Stimulated activated memory B cell treated with anti-CD40 and anti-IgM and Interleukin-4, amounts not matched to agents 10 μg/mL and 1 μg/mL and 100 μg/mL, for 72 hours (primary cell): ENCODE measurements at regions not wholly inside any gene's neighbourhood (a gene's known extent, or its start where the extent isn't known, plus 50 kb on each side); places are given as distances from the start of the nearest gene placed in this dataset.
"Not testable (repeated sequence)": the region's sequence is repeated elsewhere in the genome, so short reads cannot be mapped to it uniquely, and the experiment has no call there.

Source experiments
- ATAC-seq: fragments of 150-1000 bp; cut with Tn5 transposase; 2 replicates; pipeline ENCODE4 v1.10.0; 2021
- H3K27ac Mint-ChIP-seq: one replicate; pipeline ENCODE4 v1.8.0; 2022; ENCODE audit warnings: mild to moderate bottlenecking, mixed read lengths
- H3K27me3 Mint-ChIP-seq: one replicate; pipeline ENCODE4 v1.8.0; 2022; ENCODE audit warnings: mixed read lengths
- H3K36me3 Mint-ChIP-seq: one replicate; pipeline ENCODE4 v1.8.0; 2022; ENCODE audit warnings: mixed read lengths
- H3K4me1 Mint-ChIP-seq: one replicate; pipeline ENCODE4 v1.8.0; 2022; ENCODE audit warnings: mixed read lengths
- H3K4me3 Mint-ChIP-seq: one replicate; pipeline ENCODE4 v1.8.0; 2022; ENCODE audit warnings: mild to moderate bottlenecking, moderate library complexity, mixed read lengths
- H3K9me3 Mint-ChIP-seq: one replicate; pipeline ENCODE4 v1.8.0; 2022; ENCODE audit warnings: mixed read lengths

DNA sequence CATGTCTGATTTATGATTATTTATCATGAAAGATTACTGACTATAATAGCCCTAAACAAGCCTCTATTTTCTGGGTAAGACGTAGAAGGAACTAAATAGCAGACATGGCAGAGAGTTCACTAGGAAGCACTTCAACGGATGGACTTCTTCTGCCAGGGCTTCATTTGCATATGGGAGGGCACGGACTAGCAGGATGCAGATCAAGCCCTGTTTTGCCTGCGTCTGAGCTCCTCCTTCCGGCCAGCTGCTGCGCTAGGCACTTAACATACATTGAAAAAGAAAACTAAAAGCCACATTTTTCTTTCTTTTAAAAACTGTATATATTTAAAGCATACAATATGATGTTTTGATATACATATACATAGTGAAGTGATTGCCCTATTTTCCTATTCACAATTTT, 340.0 kb upstream of the MEX3C start:
- no peak overlapping the region for H3K27ac Mint-ChIP-seq

DNA sequence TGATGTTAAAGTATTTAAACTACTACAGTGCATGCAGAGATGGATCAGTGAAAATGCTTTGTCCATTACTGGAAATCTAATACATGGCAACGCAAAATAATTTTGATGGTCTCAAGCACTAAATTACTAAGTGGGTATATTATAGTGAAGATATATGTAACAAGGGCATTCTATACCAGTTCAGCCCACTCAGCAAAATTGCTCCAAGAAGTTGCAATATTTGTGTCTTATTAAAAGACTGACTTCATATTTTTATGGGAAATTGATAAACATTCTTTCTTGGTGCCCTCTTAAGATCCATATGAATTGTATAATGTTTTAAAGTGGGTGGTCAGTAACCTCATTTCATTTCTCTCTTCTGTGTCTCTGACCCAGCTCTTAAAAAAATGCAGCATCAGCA, 343.1 kb upstream of the MEX3C start:
- Mint-ChIP-seq H3K27ac (no peak overlapping the region), H3K9me3 (peaks cover 3% of the 10 kb centered on the region), H3K27me3 (no peaks in the 10 kb centered on the region), H3K4me1 (no peaks in the 10 kb centered on the region), H3K4me3 (no peak overlapping the region), H3K36me3 (no peaks in the 10 kb centered on the region)
- no peak for ATAC-seq

More for the DNA sequence above, 340.0 kb upstream of the MEX3C start:
- Mint-ChIP-seq H3K4me3 (no peak overlapping the region), H3K4me1 (no peaks in the 10 kb centered on the region), H3K27me3 (peaks cover 9% of the 10 kb centered on the region), H3K36me3 (no peaks in the 10 kb centered on the region), H3K9me3 (peaks cover 3% of the 10 kb centered on the region)
- no peak for ATAC-seq

DNA sequence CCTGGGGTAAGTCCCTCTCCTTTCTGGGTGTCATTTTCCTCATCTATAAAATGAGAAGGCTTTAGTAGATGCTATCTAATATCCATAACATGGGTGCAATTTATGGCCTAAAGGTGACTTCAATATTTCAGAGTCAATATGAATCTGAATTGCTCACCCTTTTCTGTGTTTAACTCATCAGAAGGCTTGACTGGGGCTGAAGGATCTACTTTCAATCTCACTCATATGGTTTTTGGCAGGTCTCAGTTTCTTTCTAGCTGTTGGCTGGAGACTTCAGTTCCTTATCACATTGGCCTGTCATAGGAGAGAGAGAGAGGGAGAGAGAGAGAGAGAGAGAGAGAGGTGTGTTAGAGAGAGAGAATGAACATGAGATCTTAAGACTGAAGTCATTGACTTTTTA, 343.7 kb upstream of the MEX3C start:
- Mint-ChIP-seq H3K27ac (no peak overlapping the region), H3K4me1 (no peaks in the 10 kb centered on the region), H3K36me3 (no peaks in the 10 kb centered on the region), H3K9me3 (peaks cover 3% of the 10 kb centered on the region), H3K27me3 (no peaks in the 10 kb centered on the region), H3K4me3 (no peak overlapping the region)
- ATAC-seq, result no peak

DNA sequence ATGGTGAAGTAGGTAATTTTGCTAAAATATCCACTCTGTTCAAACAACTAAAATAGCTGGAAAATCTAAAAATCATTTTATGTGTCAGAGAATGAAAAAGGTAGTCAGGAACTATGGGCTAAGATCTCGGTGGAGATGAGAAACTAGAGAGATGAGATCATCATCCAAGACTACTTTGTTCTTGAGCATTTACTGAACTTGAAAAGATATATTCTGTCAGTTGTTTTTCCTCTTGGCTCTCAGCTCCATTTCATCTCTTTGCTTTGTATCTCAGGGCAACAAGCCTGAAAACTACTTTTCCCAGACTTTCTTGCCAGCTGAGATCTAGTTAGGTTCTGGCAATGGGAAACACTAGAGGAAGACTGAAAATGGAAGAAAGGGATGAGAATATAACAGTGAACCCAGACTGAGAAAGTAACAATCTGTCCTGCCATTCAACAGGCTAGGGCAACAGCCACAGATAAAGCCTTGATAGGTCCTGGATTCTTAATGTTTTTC, 346.2 kb upstream of the MEX3C start:
- H3K27ac Mint-ChIP-seq, result no peak overlapping the region
- no peaks in the 10 kb centered on the region for H3K27me3 Mint-ChIP-seq
- ATAC-seq, result no peak
- no peak overlapping the region for H3K4me3 Mint-ChIP-seq
- H3K4me1 Mint-ChIP-seq, result no peaks in the 10 kb centered on the region
- peaks cover 3% of the 10 kb centered on the region for H3K9me3 Mint-ChIP-seq
- H3K36me3 Mint-ChIP-seq, result no peaks in the 10 kb centered on the region

DNA sequence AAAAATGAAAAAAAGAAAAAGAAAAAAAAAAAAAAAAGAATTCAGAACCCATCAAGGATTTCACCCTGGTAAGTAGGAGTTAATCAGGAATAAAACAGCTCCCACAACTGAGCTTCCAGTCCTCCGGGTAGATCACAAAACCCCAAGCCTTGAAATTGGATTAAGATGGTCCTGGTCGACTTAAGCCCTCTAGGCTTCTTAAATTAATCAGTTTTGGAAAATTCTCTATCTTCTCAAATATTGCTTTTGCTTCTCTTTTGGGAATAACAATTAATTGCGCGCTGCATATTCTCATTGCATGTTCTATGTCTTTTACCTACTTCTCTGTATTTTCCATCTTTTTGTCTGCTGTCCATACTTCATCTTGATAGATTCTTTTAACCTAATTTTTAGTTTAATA, 348.0 kb upstream of the MEX3C start:
- no peaks in the 10 kb centered on the region for H3K4me1 Mint-ChIP-seq
- no peak overlapping the region for H3K27ac Mint-ChIP-seq
- no peak overlapping the region for H3K4me3 Mint-ChIP-seq
- H3K9me3 Mint-ChIP-seq, result peaks cover 3% of the 10 kb centered on the region
- H3K36me3 Mint-ChIP-seq, result no peaks in the 10 kb centered on the region
- H3K27me3 Mint-ChIP-seq, result no peaks in the 10 kb centered on the region
- ATAC-seq, result no peak

DNA sequence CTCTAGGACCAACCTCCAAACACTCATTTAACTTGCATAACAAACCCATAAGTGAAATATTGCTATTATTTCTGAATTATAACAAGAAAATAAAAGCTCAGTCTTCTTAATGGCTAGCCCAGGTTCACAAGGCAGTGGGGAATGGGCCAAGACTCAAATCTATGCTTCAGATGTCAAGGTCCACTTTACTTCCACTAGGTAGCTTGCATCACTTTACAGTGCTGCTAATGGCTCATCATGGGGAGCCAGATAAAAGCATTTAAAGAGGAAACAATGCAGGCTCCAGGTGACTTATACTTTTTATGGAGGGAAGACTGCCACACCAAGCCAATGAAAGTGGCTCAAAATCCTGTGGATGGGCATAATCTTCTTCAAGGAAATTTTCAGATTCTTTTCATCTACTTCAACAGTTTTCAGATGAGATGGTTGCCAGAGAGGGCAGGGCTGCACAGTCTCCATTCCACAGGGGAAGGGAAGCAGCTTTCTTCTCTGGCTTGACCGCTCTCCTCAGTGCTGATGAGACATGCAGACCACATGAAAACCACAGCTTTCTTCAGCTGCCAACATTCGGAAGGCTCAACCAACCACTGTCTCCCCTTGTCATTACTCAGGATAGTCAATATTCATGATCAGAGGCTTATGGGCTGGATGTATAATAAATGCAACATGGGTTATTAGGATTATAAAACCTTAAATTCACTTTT, 361.9 kb upstream of the MEX3C start:
- no peaks in the 10 kb centered on the region for H3K36me3 Mint-ChIP-seq
- no peak overlapping the region for H3K4me3 Mint-ChIP-seq
- peaks cover 31% of the 10 kb centered on the region for H3K27me3 Mint-ChIP-seq
- no peak for ATAC-seq
- no peaks in the 10 kb centered on the region for H3K9me3 Mint-ChIP-seq
- H3K4me1 Mint-ChIP-seq, result no peaks in the 10 kb centered on the region
- H3K27ac Mint-ChIP-seq, result no peak overlapping the region

DNA sequence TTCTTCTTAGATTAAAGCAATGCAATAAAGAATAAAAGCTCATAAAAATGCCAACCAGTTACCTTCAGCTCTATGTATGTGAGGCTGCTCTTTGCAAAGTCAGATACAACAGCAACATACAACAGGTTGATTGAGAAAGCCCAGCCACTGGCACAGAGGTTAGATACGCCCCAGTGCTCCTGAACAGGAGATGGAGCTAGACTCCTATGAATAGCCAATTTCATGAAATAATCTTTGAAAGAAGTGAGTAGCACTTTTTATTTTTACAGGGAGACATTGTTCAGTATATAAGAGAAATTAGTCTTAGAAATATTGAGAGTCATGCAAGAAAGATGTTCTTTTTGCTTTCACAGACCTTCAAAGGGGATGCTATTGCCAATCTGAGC, 362.4 kb upstream of the MEX3C start:
- H3K36me3 Mint-ChIP-seq, result no peaks in the 10 kb centered on the region
- H3K4me1 Mint-ChIP-seq, result no peaks in the 10 kb centered on the region
- no peak overlapping the region for H3K27ac Mint-ChIP-seq
- no peak for ATAC-seq
- H3K4me3 Mint-ChIP-seq, result no peak overlapping the region
- H3K9me3 Mint-ChIP-seq, result no peaks in the 10 kb centered on the region
- peaks cover 30% of the 10 kb centered on the region for H3K27me3 Mint-ChIP-seq

DNA sequence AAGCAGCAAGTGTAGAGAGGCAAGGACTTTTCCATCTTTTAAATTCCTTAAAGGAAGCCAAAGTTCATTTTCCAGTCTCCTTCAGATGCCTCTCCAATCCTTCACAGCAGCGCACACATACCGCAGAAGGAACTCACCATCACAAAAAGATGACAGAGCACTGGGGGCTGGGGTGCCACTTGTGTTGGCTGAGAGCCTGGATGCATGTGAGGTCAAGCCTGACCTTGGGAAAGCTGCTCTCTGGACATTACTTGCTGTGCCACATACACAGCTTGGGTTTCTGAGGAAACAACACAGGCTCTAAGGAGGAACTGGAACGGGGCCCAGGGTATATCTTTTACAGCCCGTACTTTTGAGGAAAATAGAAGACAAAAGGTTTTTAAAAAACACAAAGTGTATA, 364.3 kb upstream of the MEX3C start:
- H3K27ac Mint-ChIP-seq, result no peak overlapping the region
- no peaks in the 10 kb centered on the region for H3K4me1 Mint-ChIP-seq
- no peak overlapping the region for H3K4me3 Mint-ChIP-seq
- H3K27me3 Mint-ChIP-seq, result peaks cover 30% of the 10 kb centered on the region
- no peak for ATAC-seq
- no peaks in the 10 kb centered on the region for H3K9me3 Mint-ChIP-seq
- H3K36me3 Mint-ChIP-seq, result no peaks in the 10 kb centered on the region

DNA sequence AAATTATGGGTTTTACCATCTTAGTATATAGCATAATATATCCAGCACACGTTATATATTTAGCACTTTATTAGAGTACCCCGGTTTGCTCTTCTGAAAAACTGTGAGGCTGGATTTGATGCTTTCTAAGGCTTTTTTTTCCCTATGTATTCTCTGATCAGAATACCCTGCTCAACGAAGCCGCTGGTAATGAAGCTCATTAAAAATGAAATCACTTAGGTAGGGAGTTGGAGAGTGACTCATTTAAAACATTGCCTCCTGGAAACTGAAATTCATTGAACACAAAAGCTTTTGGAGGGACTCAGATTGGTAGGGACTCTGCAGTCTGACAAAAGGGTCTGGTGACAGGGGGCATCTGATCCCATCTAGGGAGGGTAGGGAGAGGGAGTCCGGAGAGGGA, 365.4 kb upstream of the MEX3C start:
- no peak overlapping the region for H3K27ac Mint-ChIP-seq
- H3K9me3 Mint-ChIP-seq, result no peaks in the 10 kb centered on the region
- no peak for ATAC-seq
- no peak overlapping the region for H3K4me3 Mint-ChIP-seq
- H3K36me3 Mint-ChIP-seq, result no peaks in the 10 kb centered on the region
- H3K27me3 Mint-ChIP-seq, result peaks cover 22% of the 10 kb centered on the region
- no peaks in the 10 kb centered on the region for H3K4me1 Mint-ChIP-seq

DNA sequence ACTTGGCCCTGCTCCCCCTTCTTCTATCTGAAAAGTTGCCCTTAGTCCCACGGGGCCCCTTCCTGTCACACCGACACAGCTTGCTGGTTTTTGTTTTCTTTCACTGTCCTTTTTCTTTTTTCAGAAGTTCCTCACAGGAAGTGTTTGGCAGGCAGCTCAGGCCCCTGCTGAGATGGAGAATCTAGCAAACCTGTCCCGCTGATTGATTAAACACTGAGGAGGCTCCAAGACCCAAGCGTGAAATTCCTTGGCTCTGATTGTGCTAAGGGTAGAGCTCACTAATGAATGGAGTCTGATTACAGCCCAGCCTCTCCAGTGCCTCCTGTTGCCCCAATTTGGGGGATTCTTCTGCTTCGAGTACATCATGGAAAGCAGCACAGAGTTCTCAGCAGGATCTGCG, 365.9 kb upstream of the MEX3C start:
- ATAC-seq, result no peak
- H3K4me3 Mint-ChIP-seq, result no peak overlapping the region
- H3K36me3 Mint-ChIP-seq, result no peaks in the 10 kb centered on the region
- H3K9me3 Mint-ChIP-seq, result no peaks in the 10 kb centered on the region
- no peaks in the 10 kb centered on the region for H3K4me1 Mint-ChIP-seq
- H3K27ac Mint-ChIP-seq, result no peak overlapping the region
- peaks cover 17% of the 10 kb centered on the region for H3K27me3 Mint-ChIP-seq

DNA sequence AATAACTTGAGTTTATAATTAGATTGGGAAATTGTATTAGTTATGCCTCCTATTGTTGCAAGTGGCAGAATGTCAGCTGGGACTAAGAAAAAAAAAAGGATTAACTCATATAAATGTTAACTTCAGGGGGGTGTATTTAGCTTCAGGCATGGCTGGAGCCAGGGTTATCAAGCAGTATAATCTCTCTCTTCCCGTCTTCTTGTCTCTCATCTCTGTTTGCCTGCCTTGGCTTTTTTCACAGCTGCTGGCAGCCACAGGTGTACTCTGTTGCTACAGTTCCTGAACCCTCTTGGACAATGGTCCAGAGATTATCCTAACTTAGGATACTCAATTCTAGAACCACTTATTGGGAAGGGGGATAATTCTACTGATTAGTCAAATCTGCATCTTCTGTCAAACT, 370.7 kb upstream of the MEX3C start:
- no peaks in the 10 kb centered on the region for H3K9me3 Mint-ChIP-seq
- no peak for ATAC-seq
- H3K36me3 Mint-ChIP-seq, result no peaks in the 10 kb centered on the region
- H3K27ac Mint-ChIP-seq, result no peak overlapping the region
- H3K4me3 Mint-ChIP-seq, result no peak overlapping the region
- no peaks in the 10 kb centered on the region for H3K4me1 Mint-ChIP-seq
- H3K27me3 Mint-ChIP-seq, result no peaks in the 10 kb centered on the region

DNA sequence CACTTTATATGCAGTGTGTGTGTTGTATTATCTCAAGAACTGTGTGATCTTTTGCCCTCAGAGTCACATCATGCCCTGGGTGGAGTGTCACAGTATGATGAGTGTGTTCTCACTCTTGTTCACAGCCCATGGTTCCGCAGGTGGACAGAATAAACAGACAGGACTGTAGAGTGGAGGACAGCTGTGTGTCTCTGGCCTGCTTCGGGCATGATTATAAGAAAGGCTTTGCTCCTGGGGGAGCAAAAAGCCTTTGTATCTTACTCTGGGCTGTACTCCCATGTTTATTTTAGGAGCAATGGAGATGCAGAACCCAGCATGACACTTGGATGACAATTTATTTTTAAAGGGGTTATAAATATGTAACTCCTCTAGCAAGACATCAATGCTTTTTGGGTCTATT, 371.7 kb upstream of the MEX3C start:
- Mint-ChIP-seq H3K4me3 (no peak overlapping the region), H3K9me3 (peaks cover 4% of the 10 kb centered on the region), H3K4me1 (no peaks in the 10 kb centered on the region), H3K36me3 (no peaks in the 10 kb centered on the region), H3K27me3 (no peaks in the 10 kb centered on the region), H3K27ac (no peak overlapping the region)
- ATAC-seq, result no peak

DNA sequence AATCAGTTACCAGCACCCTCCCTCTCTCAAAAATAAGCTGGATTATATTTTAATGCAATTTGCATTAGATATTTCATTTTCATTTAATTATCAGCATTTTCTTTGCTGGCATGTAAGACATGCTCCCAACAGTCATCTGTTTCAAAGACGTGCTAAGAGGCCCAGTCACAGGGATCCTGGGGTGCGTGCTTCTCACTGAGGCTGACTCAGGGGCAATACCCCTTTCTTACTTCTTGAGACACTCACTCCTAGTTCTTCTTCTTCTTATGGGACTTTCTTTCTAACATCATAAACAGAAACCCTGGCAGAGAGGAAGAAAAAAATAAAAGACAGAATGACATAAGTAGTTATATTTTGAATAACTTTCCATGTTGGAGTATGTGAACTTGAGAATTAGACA, 372.1 kb upstream of the MEX3C start:
- no peaks in the 10 kb centered on the region for H3K27me3 Mint-ChIP-seq
- no peaks in the 10 kb centered on the region for H3K4me1 Mint-ChIP-seq
- H3K4me3 Mint-ChIP-seq, result no peak overlapping the region
- no peaks in the 10 kb centered on the region for H3K36me3 Mint-ChIP-seq
- no peak overlapping the region for H3K27ac Mint-ChIP-seq
- ATAC-seq, result no peak
- peaks cover 8% of the 10 kb centered on the region for H3K9me3 Mint-ChIP-seq

DNA sequence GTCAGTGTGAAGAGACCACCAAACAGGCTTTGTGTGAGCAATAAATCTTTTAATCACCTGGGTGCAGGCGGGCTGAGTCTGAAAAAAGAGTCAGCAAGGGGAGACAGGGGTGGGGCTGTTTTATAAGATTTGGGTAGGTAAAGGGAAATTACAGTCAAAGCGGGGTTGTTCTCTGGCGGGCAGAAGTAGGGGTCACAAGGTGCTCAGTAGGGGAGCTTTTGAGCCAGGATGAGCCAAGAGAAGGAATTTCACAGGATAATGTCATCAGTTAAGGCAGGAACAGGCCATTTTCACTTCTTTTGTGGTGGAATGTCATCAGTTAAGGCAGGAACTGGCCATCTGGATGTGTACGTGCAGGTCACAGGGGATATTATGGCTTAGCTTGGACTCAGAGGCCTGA, 372.6 kb upstream of the MEX3C start:
- not testable (repeated sequence) for ATAC-seq, H3K36me3 Mint-ChIP-seq, H3K4me3 Mint-ChIP-seq, H3K4me1 Mint-ChIP-seq, H3K27me3 Mint-ChIP-seq, H3K9me3 Mint-ChIP-seq, H3K27ac Mint-ChIP-seq

DNA sequence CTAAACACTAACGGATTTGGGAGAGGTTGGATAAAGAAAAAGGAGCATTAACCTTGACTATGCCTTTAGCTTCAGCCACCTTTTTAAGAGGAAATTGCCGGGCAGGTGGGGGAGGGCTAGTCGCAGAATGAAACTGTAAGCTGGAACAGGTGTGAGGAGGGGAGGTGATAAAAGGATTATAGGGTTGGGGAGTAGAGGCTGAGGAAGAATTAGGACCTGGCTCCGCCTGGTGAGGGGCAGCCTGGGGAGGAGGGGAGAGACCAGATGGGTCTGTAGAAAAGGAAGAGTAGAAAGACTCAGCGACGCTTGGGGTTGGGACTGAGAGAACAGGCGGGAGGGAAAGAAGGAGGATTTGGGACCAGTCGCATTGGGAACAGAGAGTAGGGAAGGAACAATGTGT, 376.4 kb upstream of the MEX3C start:
- not testable (repeated sequence) for H3K27me3 Mint-ChIP-seq, ATAC-seq, H3K27ac Mint-ChIP-seq, H3K4me1 Mint-ChIP-seq, H3K4me3 Mint-ChIP-seq, H3K36me3 Mint-ChIP-seq
- peaks cover 10% of the 10 kb centered on the region for H3K9me3 Mint-ChIP-seq

DNA sequence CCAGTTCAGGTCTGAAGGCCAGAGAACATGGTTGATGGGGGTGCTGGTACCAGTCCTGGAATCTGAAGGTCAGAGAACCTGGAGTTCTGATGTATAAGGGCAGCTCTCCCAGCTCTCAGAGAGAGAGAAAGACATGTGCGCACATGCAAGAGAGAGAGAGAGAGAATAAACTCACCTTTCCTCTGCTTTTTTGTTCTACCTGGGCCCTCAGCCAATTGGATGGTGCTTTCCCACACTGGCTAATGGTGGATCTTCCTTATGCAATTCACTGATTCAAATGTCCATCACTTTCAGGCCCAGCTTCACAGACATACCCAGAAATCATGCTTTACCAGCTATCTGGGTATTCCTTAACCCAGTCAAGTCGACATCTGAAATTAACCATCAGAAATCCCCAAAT, 377.7 kb upstream of the MEX3C start:
- H3K36me3 Mint-ChIP-seq, result no peaks in the 10 kb centered on the region
- no peak overlapping the region for H3K27ac Mint-ChIP-seq
- ATAC-seq, result no peak
- peaks cover 10% of the 10 kb centered on the region for H3K9me3 Mint-ChIP-seq
- no peaks in the 10 kb centered on the region for H3K4me1 Mint-ChIP-seq
- no peak overlapping the region for H3K4me3 Mint-ChIP-seq
- no peaks in the 10 kb centered on the region for H3K27me3 Mint-ChIP-seq
